HG03039 (cell line): ENCODE measurements at regions not wholly inside any gene's neighbourhood (a gene's known extent, or its start where the extent isn't known, plus 50 kb on each side); places are given as distances from the start of the nearest gene placed in this dataset.

Experiments
- ATAC-seq: cut with Tn5 transposase; IDR thresholded peaks from one replicate; pipeline ENCODE4 v1.9.1; 2021; ENCODE audit warnings: mild to moderate bottlenecking, moderate library complexity; ENCODE audit not compliant: unreplicated experiment

DNA sequence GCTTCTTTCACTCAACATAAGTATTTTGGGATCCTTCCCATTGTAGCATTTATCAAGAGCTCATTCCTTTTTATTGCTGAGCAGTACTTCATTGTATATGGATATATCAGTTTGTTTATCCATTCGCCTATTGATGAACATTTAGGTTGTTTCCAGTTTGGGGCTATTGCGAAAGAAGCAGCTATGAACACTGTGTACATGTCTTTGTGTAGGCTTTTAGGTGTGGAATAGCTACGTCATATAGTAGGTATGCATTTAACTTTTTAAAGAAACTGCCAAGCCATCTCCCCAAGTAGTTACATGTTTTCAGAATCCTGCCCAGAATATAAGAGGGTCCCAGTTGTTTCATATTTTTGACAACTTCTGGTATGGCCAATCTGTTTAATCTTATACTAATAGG lies 468.1 kb downstream of the IPMK start:
- ATAC-seq = no peak

DNA sequence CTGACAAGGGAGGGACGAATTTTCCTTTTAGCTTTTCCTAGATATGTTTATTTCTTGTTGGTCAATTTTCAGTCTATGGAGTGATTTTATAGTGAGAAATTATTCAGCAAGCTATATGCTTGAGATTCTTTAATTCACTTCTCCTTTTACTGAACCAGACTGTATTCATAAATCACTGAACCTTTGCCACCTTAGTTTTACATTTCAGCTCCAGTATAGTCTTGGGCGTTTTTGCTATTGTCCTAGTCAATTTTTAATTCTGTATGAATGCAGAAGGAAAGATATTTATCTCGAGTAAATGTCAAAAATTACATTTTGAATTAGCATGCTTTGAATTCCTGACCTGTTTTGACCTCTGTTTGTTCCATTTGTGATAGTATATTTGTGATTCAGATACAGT lies 468.9 kb downstream of the IPMK start:
- no peak for ATAC-seq

DNA sequence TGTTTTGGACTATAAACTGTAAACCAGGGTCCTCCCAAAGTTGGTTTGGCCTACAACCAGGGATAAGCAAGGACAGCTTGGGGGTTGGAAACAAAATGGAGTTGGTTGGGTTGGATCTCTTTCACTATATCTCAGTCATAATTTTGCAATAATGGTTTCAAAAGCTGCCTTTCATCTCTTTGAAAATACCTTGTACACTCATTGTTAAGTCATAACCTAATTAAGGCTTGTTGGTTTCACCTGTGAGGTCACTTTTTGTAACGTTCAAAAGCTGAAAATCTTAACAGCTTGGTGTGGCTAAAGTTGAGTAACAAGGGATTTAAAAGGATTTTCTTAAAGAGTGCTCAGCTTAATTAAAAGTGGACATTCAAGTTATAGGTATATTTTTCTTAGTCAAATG lies 476.1 kb downstream of the IPMK start:
- no peak for ATAC-seq

DNA sequence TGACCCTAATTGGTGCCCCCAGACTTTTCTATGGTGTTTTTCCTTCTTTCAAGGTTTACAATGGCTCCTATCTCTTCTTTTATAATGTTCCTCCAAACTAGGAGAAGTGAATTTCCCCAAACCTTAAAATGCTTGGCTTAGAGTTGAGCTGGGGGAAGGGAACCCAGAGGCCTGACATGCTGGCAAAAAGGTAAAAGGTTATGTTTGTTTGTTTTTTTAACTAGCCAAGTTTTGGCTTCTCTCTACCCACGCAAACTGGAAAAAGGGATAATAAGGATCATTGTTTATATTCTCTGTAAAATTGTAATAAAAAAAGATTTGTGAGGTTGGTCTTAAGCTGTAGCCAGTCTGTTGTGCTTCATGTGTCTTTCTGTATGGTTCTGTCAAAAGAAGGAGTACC lies 477.0 kb downstream of the IPMK start:
- no peak for ATAC-seq

DNA sequence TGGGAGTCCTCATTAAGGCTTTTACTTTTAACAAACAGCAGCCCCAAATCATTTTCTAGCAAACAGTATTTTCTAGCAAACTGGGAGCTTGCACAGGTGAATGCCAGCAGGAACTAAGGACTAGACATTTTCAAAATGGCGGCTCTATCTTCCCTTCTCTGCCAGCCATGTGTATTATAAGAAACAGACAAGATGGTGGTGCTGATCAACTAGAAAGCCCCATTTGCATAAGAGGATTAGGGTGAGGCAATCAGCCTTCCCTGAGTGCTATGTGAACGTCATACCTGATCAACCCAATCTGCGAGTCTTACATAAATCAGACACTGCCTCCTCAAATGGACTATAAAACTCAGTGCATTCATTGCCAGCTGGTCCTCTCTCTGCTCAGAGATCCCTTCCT lies 479.6 kb downstream of the IPMK start:
- ATAC-seq = no peak

DNA sequence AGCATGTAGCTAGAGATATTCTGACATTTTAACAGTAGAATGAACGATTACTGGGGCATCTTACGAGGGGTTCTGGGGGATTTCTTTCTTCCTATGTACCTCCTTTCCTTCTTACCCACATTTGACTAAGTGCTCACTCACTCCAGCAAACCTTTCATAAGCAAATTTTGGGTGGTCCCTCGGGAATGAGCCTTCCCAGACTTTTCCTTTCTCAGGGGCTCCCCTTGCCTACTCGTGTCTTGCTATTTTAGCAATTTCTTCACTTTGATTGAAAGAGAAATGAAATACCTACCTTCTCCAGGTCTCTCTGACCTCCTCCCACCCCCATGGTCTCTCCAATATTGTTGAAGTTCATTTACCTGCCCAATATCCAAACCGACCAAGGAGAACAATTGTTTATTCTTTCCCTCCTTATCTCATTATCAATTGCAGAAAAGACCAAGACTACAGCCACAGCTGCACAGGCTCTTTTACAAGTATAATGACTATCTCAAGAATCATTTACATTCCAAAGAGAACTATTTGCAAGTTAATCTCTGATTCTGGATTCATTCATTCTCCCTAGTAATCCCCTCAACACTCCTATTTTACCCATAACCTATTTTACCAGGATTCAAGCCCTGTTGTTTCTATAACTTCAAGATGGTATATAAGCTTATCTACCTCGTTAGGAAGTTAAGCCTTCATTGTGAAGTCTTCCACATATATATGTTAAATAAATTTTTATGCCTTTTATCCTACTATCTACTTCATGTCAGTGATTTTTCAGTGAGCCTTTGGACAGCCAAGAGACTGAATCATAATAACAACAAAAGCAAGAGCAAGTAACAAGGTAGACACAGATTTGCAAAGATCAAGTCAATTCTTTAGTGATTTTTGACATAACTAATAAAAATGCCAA lies 480.6 kb downstream of the IPMK start:
- ATAC-seq = no peak

DNA sequence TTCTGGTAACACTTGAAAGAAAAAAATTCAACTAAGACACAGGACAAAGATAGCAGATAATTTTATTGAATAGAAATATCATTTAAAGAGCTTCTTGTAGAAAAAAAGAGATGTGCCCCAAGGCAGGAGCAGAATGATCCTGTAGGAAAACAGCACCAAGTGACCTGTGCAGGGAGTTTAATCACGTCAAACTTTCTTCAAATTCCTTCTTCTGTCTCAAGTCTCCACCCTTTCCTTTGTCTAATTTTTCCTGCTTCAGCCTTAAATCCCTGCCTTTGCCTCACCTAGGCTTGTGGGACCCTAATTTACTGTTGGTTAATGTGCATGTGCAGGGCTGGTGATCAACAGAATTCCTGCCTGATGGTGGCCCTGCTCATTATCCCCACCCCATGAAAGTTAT lies 481.4 kb downstream of the IPMK start:
- no peak for ATAC-seq

DNA sequence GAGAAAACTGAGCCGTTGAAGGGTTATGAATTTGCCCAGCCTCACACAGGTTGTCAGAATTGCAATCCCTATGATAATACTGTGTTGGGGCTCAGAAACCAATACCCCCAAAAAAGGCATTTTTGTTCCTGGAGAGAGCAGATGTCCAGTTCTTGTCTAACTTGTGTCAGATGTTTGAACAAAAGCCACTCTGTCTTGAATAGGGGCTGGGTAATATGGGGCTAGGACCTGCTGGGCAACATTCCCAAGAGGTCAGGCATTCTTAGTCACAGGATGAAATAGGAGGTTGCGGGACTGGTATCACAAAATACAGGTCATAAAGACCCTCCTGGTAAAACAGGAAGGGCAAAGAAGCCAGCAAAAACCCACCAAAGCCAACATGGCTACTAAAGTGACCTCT lies 482.1 kb downstream of the IPMK start:
- ATAC-seq = no peak

DNA sequence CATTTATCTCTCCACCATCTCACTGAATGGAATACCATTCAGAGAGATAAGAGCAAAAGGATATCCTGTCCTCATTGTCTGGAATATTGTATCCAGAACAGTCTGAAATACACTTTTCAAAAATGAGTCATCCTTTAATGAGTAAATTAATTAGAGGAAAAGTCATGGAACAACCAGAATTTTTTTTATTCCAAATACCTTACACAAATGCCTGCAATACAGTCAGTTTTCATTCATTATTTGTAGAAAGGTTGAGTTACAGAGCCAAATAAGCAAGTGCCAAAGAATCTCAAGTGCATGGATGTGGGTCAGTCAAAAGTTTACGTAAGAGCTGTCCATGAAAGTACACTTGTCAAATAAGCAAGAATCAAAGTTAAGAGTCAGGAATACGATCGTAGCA lies 482.6 kb downstream of the IPMK start:
- no peak for ATAC-seq

DNA sequence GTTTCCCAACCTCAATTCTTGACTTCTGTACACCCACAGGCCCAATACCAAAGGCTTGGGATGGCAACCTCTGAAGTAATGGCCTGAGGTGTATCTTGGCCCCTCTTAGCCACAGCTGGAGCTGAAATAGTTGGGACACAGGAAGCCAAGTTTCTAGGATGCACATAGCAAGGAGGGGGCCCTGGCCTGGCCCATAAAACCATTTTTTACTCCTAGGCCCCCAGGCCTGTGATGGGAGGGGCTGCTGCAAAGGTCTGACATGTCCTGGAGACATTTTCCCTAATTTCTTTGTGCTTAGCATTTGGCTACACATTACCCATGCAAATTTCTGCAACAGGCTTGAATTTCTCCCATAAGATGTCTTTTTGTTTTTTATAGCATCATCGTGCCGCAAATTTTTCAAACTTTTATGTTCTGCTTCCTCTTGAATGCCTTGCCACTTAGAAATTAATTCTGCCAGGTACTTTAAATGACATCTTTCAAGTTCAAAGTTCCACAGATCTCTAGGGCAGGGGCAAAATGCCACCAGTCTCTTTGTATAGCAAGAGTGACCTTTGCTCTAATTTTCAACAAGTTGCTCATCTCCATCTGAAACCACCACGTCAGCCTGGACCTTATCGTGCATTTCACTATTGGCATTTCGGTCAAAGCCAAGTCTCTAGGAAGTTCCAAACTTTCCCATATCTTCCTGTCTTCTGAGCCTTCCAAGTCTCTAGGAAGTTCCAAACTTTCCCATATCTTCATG lies 490.8 kb downstream of the IPMK start:
- no peak for ATAC-seq

DNA sequence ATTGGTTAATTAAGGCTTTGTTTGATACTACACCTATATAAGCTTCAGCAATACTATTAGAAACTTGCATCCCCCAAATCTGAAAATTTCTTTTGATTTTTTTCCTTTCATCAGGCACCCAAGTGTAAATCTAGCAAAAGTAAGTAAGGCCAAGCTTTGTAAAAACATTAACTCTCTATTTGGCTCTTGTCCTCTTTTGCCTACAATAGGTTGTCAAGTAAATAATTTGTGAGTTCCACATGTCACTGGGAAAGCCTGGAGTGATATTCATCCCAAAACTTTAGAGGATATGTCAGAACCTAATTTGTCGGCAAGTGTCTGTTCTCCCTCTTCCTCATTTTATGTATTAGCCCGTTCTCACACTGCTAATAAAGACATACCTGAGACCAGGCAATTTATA lies 492.4 kb downstream of the IPMK start:
- no peak for ATAC-seq

DNA sequence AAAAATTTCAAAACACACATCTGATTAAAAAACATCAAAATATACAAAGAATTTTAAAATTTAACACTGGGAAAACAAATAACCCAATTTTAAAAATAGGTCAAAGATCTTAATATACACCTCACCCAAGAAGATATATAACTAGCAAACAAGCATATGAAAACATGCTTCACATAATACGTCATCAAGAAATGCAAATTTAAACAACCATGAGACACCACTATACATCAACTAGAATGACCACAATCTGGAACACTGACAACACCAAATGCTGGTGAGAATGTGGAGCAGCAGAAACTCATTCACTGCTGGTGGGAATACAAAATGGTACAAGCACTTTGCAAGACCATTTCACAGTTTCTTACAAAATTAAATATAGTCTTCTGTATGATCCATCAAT lies 498.4 kb downstream of the IPMK start:
- ATAC-seq = no peak

DNA sequence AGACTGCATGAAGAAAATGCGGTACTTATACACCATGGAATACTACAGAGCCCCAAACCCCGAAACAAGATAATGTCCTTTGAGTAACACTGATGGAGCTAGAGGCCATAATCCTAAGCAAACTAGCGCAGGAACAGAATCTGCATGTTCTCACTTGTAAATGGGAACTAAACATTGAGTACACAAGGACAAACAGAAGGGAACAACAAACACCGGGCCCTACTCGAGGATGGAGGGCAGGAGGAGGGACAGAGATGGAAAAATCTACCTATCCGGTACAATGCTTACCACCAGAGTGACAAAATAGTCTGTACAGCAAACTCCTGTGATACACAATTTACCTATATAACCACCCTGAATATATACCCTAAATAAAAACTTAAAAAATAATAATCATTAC lies 507.9 kb downstream of the IPMK start:
- ATAC-seq = no peak

DNA sequence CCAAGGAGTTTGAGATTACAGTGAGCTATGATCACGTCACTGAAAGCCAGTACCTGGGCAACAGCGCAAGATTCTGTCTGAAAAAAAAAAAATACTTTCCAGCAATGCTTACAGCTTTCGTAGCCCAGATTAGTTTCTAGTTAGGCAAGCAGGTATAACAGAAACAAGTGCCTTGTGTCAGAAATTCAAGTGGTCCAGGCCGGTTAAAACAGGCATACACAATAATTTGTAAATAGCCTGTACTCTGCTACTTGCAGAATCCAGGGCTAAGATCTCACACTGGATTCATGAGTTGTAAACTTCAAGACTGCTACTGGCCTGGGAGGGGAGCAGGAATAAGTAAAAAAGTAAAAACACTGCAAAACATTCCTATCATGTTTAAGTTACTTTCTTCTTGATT lies 512.9 kb downstream of the IPMK start:
- no peak for ATAC-seq

DNA sequence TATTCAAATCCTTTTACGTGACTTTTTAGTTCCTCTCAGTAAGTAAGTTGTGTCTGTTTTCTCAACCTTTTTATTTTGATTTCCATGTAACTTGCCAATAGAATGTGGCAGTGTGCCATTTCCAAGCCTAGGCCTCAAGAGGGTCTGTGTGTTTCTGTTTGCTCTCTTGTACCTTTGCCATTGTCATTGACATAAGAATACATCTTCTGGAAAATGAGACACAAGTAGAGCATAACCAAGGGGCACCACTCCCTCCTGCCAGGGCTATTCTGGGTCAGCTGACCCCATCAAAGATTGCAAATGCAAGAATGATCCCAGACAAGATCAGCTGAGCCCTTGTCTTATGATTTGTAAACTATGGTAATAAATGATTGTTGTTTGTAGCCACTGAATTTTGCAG lies 524.0 kb downstream of the IPMK start:
- ATAC-seq = no peak

DNA sequence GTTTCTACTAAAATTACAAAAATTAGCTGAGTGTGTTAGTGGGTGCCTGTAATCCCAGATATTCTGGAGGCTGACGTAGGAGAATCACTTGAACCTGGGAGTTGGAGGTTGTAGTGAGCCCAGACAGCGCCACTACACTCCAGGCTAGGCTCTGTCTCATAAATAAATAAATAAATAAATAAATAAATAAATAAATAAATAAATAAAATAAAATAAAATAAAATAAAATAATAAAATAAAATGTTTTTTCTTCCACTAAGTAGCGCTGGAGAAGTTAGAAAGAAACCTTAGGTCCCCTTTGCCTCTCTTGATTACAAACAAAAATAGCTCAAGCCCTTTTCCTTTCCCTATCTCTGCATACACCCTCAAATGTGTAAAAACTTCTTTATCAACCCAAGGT lies 525.9 kb downstream of the IPMK start:
- ATAC-seq = no peak

DNA sequence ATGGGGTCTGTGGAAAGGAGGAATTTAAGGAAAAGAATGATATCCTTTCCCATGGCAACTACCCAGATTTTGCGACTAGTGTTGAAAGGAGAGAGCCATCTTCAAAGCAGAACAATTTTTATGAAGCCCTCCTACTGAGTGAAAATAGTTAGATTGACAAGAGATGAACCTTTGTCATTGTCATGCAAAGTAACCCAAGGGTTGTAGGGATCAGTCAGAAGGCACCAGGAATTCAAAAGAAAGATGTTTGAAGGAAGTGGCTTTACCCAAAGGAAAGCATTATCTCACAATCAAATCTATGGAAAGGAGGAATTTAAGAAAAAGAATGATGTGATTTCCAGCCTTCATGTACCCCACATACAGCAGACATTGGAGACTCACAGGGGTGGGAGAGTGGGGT lies 544.4 kb downstream of the IPMK start:
- no peak for ATAC-seq

DNA sequence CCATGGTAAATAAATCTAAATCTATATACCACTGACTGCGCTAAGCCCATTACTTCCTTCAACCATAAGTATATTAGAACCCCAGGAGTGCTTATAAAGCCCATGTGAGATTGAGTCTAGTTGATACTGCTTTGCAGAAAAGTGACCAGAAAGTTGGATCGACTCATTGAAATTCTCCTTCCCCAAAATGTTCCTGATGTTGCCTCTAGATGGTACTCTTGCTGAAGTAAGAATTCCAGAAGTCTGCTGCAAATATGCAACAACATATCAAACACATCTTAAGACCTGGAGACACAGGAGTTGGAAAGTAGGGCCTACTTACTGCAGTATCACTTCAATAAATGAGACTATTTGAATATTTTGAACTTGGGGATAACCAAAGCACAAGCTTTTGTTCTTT lies 550.8 kb downstream of the IPMK start:
- ATAC-seq = no peak

DNA sequence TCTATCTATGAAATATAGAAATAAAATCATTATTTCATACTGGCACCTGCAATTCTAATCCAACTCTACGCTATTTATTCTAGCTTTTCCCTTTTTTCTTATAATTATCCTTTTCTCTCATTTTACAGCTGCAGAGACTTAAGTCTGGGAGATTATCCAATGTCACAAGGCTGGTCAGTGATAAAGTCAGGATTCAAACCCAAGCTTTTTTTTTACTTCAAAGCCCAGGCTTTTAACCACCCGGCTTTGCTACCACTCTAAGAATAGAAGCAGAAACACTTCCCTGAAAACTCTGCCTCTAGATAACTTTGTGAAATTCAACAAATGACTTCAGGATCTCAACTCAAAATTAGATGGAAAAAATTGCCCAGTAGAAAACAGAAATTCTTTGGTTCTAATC lies 552.5 kb downstream of the IPMK start:
- ATAC-seq = no peak

DNA sequence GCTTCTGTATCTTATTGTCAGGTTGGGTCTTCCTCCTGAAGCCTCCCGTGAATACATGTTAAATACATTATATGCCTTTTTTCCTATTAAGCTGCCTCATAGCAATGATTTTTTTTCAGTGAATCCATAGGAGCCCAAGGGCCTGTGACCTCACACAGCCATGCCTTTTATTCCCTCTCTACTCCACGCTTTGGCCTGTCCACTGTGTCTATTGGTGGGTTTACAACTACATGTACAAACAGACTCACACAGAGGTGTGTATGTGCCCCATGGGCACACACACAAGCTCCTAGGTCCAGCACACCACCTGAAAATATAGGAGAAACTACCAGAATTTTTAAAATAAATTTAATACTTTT lies 560.4 kb downstream of the IPMK start:
- no peak for ATAC-seq

DNA sequence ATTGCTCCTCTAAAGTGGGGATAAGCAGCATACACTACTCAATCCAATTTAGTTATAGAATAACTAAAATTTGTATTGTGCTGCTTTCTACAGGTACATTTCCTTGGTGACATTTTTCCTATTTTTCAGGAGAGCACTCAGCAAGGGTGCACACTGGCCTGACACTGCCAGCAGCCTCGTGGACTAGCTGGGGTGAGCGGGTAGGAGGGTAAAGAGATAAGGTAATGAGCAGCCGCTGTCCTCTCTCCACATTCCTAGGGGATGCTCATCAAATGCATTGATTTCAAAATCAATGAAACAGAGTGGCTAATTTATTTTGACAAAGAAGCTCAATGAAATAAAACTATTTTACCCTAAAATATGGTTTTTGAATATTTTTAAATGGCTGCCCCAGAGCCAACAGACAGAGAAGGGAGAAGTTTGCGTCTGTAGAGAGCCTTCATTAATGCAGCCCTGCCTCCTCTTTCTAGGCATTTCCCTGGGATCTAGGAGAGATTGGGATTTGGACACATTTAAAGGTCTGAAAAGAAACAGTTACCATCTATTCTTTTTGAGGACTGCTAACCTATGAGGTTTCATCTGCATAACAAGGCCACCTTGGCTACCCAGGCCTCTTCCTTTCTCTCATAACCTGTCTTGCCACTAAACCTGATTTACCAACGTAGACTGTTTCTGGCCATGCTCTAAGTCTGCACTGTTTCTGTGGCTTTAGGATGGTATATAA lies 561.0 kb downstream of the IPMK start:
- no peak for ATAC-seq

DNA sequence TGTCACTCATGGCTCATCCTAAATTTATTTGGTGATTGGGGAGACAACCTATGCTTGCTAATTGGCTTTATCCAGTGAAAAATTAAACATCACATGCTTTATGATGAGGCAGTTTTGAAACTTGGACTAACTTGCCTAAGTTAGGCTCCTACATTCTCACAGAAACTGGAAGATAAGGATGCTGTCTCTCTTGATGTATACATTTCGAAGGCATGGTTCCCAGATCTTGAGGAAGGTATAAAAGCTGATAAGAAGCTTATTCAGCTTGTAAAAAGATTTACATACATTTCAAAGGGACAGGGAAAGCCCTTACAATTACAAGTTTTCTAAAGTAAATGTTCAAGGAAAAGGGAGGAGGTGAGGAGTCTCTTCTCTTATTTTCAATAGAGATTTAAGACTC lies 561.7 kb downstream of the IPMK start:
- ATAC-seq = no peak
